Thyroid gland (tissue), 4 donors: ENCODE measurements at regions not wholly inside any gene's neighbourhood (a gene's known extent, or its start where the extent isn't known, plus 50 kb on each side); places are given as distances from the start of the nearest gene placed in this dataset.

Experiments used
- POLR2A ChIP-seq, 2 donors: fragments of 450-650 bp; IDR thresholded peaks; one replicate each; pipeline ENCODE4 v1.6.1; 2017; ENCODE audit warnings: antibody characterized with exemption in 2 of 2, mild to moderate bottlenecking in 2 of 2, moderate library complexity in 1 of 2
- TF ChIP-seq, protein P1 (sequence below), 6 experiments: fragments of 200-600 bp in 3 of 6; fragments of 450-650 bp in 3 of 6; sonication (generic) in 3 of 6; IDR thresholded peaks; one replicate each; pipeline ENCODE4 v1.5.1; 2016 to 2019; ENCODE audit warnings: antibody characterized with exemption in 6 of 6, mild to moderate bottlenecking in 2 of 6, inconsistent platforms in 1 of 6, moderate library complexity in 1 of 6

DNA sequence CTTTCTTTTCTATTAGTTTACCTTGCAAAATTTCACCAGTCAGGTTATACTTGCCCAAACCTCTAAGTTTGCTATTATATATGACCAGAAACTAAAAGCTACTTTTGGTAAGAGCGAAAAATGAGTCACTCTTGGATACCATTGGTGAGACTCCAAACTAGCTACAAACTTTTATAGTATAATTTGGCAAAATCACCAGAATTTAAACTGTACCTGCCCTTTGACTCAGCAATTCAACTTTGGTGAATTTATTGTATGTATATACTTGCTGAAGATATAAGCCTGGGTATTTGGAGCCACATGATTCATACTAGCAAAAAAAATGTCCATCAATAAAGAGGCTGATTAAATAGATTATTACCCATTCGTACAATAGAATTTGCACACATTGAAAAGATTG lies 178.7 kb upstream of the STEAP1 start:
- TF ChIP-seq POLR2A (IDR thresholded peaks at IDR 0.05): no peak
- TF ChIP-seq, protein P1, sequence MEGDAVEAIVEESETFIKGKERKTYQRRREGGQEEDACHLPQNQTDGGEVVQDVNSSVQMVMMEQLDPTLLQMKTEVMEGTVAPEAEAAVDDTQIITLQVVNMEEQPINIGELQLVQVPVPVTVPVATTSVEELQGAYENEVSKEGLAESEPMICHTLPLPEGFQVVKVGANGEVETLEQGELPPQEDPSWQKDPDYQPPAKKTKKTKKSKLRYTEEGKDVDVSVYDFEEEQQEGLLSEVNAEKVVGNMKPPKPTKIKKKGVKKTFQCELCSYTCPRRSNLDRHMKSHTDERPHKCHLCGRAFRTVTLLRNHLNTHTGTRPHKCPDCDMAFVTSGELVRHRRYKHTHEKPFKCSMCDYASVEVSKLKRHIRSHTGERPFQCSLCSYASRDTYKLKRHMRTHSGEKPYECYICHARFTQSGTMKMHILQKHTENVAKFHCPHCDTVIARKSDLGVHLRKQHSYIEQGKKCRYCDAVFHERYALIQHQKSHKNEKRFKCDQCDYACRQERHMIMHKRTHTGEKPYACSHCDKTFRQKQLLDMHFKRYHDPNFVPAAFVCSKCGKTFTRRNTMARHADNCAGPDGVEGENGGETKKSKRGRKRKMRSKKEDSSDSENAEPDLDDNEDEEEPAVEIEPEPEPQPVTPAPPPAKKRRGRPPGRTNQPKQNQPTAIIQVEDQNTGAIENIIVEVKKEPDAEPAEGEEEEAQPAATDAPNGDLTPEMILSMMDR (IDR thresholded peaks at IDR 0.05): no peak
